T47D (cell line): ENCODE measurements at regions not wholly inside any gene's neighbourhood (a gene's known extent, or its start where the extent isn't known, plus 50 kb on each side); places are given as distances from the start of the nearest gene placed in this dataset.

ENCODE experiments used
- DNase-seq, 2 experiments: peaks; one replicate each; pipeline versions ENCODE4 v3.0.0 to v3.0.0-alpha.2; 2011 to 2012; ENCODE audit warnings: low read depth in 1 of 2, low spot score in 1 of 2
- JUND ChIP-seq: IDR thresholded peaks from 2 replicates; pipeline ENCODE4 v1.6.1; 2012; ENCODE audit warnings: low read depth
- in situ Hi-C: cut with HindIII; loops from 2 replicates; pipeline ENCODE4 v1.10.0; 2016; ENCODE audit warnings: low sequenced_read_pairs, low pct_unique_long_range_greater_than_20kb

- no peak for DNase-seq
- no peak for TF ChIP-seq JUND
- in situ Hi-C loops, result no loop called here
Observed at GRCh38 chr1:34412598-34413370, 236.1 kb downstream of the C1orf94 start.

DNA sequence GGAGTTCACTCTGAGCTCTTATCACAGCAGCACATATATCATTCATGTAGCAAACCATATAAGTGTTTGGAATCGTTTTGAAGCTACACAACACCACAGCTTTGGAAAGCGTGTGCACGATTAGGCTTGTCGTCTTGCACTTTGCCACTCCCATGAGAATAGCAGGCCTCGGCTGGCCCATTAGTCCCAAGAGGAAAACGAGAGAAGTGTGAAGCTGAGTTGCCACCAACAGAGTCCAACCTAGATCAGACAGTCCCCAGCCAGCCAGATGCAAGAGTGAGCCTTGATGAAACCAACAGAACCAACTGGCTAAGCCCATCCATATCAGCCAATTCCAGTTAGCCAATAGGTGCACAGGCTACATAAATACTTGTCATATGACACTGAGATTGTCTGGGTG, 238.4 kb downstream of the C1orf94 start:
- no peak for TF ChIP-seq JUND
- DNase-seq, result no peak

GRCh38 chr1:34418166-34418565, 241.5 kb downstream of the C1orf94 start:
- TF ChIP-seq JUND, result no peak
- in situ Hi-C loops, result no loop called here
- DNase-seq, result no peak

More for the DNA sequence above, 238.4 kb downstream of the C1orf94 start:
- in situ Hi-C loops, result no loop called here

DNA sequence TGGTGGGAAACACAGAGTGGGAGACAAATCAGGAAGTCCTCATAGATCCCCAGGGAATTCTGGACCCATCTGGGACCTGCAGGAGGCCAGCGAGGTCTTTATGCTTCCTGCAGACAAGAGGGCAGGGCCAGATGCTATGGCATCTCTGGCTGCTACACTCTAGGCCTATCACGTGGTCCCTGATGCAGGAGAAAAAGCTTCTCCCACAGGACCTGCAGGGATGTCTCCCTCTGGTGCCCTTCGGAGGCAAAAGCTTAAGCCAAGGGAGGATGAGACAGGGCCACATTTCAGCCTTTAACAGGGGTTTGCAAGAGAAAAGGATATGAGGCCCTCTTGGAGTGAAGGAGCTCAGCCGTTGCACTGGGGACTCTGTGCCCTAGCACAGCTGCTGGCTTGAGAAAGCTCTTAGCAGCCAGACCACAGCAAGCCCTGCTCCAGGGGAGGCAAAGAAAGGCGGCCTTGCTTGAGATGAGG, 243.0 kb downstream of the C1orf94 start:
- no peak for TF ChIP-seq JUND
- DNase-seq, result peak in 1 of 2 experiments; percentile 1
- in situ Hi-C loops, result no loop called here

GRCh38 chr1:34425046-34425445, 248.3 kb downstream of the C1orf94 start:
- no peak for DNase-seq
- no peak for TF ChIP-seq JUND
- in situ Hi-C loops, result no loop called here

GRCh38 chr1:34425785-34426184, 249.1 kb downstream of the C1orf94 start:
- no peak for TF ChIP-seq JUND
- in situ Hi-C loops, result no loop called here
- no peak for DNase-seq

- TF ChIP-seq JUND, result no peak
- in situ Hi-C loops, result no loop called here
- DNase-seq, result no peak
Observed at GRCh38 chr1:34426325-34426896, 249.7 kb downstream of the C1orf94 start.

DNA sequence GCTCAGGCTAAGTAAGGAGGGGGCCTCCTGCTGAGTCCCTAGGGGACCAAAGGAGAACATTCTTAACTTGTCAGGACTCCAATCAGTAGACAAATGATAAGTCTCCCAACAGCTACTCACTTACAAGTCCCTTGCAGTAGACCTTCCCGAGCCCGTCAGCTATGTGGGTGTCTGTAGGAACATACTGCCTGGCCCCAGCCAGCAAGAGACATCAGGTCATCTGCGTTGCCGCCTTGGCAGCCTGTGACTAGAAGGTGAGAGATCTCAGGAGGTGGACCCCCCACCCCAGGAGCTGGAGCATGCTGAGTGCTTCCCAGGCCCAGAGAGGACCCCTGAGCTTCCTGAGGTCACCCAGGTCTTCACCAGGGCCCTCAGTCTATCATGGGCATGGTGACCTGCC, 250.5 kb downstream of the C1orf94 start:
- no peak for TF ChIP-seq JUND
- DNase-seq, result no peak
- in situ Hi-C loops, result no loop called here

DNA sequence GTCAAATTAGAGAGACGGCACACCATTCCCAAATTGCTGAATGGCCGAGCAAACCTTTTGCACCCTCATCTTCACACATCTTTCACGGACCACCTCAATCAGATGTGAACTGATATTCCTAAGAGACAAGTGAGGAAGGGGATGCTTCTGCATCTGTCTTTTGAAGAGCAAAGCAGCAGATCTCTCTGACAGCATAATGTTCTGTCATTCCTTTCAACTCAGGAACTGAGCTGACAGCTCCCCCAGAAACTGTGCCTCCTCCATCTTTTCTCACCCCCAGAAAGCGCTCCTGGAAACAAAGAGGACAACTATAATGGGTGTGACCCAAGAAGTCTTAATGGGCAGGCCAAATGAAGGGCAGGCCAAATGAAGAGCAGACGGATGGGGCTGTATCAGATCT, 256.4 kb downstream of the C1orf94 start:
- in situ Hi-C loops, result no loop called here
- no peak for DNase-seq
- TF ChIP-seq JUND, result no peak

DNA sequence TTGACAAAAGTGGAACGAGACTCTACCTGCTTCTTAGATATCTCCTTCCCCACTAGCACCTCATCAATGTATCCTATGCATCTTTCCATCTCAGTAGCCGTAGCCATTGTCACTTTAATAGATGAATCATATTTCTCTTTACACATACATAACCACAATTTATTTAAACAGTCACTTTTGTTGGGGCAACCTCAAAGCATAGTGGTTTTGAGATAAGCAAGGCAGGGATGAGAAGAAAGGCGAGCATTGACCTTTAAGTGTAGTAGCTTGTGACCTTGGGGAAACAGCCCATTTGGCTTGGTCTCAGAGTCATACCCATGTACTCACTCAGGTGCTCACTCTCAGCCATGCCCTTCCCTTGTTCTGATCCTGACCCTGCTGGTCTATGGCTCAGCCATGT, 260.1 kb downstream of the C1orf94 start:
- in situ Hi-C loops, result no loop called here
- no peak for TF ChIP-seq JUND

GRCh38 chr1:34441259-34442069, 264.8 kb downstream of the C1orf94 start:
- no peak for TF ChIP-seq JUND
- no peak for DNase-seq
- in situ Hi-C loops, result no loop called here

More for the DNA sequence above, 260.1 kb downstream of the C1orf94 start:
- DNase-seq, result no peak

- TF ChIP-seq JUND, result no peak
- DNase-seq, result no peak
- in situ Hi-C loops, result no loop called here
Observed at GRCh38 chr1:34444516-34444915, 267.8 kb downstream of the C1orf94 start.

DNA sequence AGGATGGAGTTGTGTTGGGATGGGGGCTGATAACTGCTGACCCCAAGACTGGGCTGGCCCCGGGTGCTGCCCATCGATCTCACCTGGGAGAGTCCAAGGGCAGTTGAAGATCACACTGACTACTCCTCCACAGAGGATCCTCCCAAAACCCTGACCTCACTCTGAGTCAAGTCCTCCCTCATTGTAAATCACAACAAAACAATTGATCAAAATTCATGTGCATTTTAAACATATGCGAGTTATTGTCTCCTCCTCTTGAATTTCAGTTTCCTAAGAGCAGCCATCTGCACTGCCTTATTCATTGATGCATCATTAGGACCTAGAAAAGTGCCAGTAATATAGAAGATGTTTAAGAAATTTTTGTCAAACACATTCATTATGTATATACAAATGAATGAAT, 273.6 kb downstream of the C1orf94 start:
- no peak for TF ChIP-seq JUND
- DNase-seq, result no peak
- in situ Hi-C loops, result no loop called here
